ENCODE measurements at regions not wholly inside any gene's neighbourhood (a gene's known extent, or its start where the extent isn't known, plus 50 kb on each side); places are given as distances from the start of the nearest gene placed in this dataset.

DNA sequence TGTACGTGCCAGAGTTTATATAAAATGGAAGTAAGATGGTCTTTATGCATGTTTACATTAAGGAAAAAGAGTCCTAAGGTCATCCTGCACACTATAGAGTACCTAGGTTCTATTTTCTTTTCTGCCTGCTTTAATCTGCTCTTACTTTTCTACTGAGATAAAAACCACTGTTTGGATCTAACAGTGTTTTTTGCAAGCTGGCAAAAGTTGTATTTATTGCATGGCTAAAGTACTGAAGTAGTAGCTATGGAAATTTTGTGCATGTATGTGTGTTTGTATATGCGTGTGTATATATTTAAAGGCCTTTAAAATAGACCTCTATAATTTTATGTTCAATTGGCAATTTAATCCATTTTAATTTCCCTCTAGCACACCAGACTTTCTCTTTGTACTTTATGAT is 98.3 kb upstream of the CPSF6 start:
- TF ChIP-seq POLR2A (IDR thresholded peaks at IDR 0.05), result no peak
- TF ChIP-seq, protein P1, sequence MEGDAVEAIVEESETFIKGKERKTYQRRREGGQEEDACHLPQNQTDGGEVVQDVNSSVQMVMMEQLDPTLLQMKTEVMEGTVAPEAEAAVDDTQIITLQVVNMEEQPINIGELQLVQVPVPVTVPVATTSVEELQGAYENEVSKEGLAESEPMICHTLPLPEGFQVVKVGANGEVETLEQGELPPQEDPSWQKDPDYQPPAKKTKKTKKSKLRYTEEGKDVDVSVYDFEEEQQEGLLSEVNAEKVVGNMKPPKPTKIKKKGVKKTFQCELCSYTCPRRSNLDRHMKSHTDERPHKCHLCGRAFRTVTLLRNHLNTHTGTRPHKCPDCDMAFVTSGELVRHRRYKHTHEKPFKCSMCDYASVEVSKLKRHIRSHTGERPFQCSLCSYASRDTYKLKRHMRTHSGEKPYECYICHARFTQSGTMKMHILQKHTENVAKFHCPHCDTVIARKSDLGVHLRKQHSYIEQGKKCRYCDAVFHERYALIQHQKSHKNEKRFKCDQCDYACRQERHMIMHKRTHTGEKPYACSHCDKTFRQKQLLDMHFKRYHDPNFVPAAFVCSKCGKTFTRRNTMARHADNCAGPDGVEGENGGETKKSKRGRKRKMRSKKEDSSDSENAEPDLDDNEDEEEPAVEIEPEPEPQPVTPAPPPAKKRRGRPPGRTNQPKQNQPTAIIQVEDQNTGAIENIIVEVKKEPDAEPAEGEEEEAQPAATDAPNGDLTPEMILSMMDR (IDR thresholded peaks at IDR 0.05), result no peak

Data from body of pancreas (tissue), 4 donors.